ENCODE measurements at regions not wholly inside any gene's neighbourhood (a gene's known extent, or its start where the extent isn't known, plus 50 kb on each side); places are given as distances from the start of the nearest gene placed in this dataset.

DNA sequence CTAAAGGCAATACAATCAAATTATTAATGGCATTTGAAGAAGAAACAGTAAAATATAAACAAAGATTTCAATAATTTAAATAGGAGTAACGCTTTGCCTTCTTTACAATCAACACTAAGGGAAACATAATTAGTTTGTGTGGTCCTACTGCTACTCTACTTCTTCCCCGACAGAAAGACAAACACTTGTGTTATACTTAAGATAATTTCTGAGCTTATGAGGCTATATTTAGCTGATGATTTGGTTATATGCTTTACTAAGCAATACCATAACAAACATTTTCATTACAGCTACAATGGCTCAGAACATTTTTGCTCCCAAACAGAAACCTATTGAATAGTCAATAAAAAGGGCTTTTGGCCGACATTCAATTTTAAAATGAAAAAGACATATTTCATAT, 1217.2 kb upstream of the GJE1 start:
- TF ChIP-seq, protein P1, sequence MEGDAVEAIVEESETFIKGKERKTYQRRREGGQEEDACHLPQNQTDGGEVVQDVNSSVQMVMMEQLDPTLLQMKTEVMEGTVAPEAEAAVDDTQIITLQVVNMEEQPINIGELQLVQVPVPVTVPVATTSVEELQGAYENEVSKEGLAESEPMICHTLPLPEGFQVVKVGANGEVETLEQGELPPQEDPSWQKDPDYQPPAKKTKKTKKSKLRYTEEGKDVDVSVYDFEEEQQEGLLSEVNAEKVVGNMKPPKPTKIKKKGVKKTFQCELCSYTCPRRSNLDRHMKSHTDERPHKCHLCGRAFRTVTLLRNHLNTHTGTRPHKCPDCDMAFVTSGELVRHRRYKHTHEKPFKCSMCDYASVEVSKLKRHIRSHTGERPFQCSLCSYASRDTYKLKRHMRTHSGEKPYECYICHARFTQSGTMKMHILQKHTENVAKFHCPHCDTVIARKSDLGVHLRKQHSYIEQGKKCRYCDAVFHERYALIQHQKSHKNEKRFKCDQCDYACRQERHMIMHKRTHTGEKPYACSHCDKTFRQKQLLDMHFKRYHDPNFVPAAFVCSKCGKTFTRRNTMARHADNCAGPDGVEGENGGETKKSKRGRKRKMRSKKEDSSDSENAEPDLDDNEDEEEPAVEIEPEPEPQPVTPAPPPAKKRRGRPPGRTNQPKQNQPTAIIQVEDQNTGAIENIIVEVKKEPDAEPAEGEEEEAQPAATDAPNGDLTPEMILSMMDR (IDR thresholded peaks at IDR 0.05): no peak
- no peak for TF ChIP-seq POLR2A (IDR thresholded peaks at IDR 0.05)
- TF ChIP-seq POLR2AphosphoS5 (IDR thresholded peaks at IDR 0.05): no peak
